ENCODE measurements at regions not wholly inside any gene's neighbourhood (a gene's known extent, or its start where the extent isn't known, plus 50 kb on each side); places are given as distances from the start of the nearest gene placed in this dataset.

DNA sequence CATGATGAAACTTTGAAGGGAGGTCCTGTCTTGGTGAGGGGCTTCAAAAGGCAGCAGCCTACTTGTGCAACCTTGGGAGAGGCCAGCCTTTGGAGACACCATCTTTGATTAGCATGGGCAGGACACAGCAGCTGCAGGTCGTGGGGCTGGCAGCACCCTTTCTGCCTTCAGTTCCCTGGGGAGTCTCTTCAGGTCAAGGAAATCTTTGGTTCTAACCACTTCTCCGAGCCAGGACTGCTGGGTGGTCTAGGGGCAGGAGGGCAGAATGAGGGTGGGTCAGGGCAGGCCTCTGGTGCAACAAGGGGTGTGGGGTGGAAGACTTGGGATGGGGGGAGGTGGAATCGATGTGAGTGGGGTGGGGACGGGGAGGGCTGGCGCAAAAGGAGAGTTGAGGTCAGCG lies 269.7 kb downstream of the FOXD2 start:
- no peaks in the 10 kb centered on the region for H4K20me1 ChIP-seq (ENCODE audit: insufficient read depth, low read length)
- no peak overlapping the region for H3K9ac ChIP-seq (ENCODE audit: low read length)
- H3K79me2 ChIP-seq (ENCODE audit: insufficient read depth, low read length): no peaks in the 10 kb centered on the region
- H3K27me3 ChIP-seq (ENCODE audit: insufficient read depth, low read length): 0 out of 2 replicates have a peak, but pooled peaks cover 3% of the 10 kb centered on the region
- H3K4me3 ChIP-seq (ENCODE audit: low read depth, low read length, poor library complexity, severe bottlenecking): no peak overlapping the region
- H2AFZ ChIP-seq (ENCODE audit: low read length): no peak overlapping the region
- no peak overlapping the region for H3K4me2 ChIP-seq (ENCODE audit: low read length)
- no peak for TF ChIP-seq EZH2 (IDR thresholded peaks at IDR 0.05; ENCODE audit: borderline replicate concordance, low read length)
- no peak for TF ChIP-seq CTCF (IDR thresholded peaks at IDR 0.05; ENCODE audit: low read length)
- H3K27ac ChIP-seq (ENCODE audit: low read depth, low read length, poor library complexity, severe bottlenecking): no peak overlapping the region
- no peaks in the 10 kb centered on the region for H3K9me3 ChIP-seq (ENCODE audit: low read length)
- H3F3A ChIP-seq (ENCODE audit: insufficient read depth, low read length): no peaks in the 10 kb centered on the region
- H3K36me3 ChIP-seq (ENCODE audit: insufficient read depth, low read length): no peaks in the 10 kb centered on the region
- H3K4me1 ChIP-seq (ENCODE audit: insufficient read depth, low read length, severe bottlenecking): no peaks in the 10 kb centered on the region
- H3K9me2 ChIP-seq (ENCODE audit: low read depth, low read length): no peaks in the 10 kb centered on the region

DNA sequence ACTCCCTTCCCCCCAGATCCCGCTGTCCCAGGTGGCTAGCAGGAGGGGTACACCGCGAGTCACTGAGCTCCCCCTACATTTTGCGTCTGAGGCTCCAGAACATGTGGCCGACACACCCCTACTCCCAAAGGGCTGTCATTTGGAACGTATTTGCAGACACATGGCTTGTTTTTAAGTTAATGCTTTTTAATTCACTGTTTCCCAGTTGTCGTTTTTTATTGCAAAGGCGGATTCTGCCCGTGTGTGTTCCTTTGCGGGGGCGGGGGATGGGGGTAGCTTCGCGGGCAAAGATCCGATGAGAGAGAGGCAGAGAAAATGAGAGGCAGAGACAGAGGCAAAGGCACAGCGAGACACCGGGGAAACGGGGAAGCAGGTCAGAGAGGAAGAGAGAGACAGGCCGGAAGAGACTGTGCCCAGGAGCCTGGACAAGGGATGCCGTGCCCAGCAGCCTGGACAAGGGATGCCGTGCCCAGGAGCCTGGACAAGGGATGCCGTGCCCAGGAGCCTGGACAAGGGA lies 270.2 kb downstream of the FOXD2 start:
- Histone ChIP-seq H3K79me2 (ENCODE audit: insufficient read depth, low read length) (no peaks in the 10 kb centered on the region), H3K27me3 (ENCODE audit: insufficient read depth, low read length) (0 out of 2 replicates have a peak, but pooled peaks cover 3% of the 10 kb centered on the region), H3K4me2 (ENCODE audit: low read length) (no peak overlapping the region), H3K9me2 (ENCODE audit: low read depth, low read length) (no peaks in the 10 kb centered on the region), H2AFZ (ENCODE audit: low read length) (no peak overlapping the region), H3K4me1 (ENCODE audit: insufficient read depth, low read length, severe bottlenecking) (no peaks in the 10 kb centered on the region), H3K36me3 (ENCODE audit: insufficient read depth, low read length) (no peaks in the 10 kb centered on the region), H4K20me1 (ENCODE audit: insufficient read depth, low read length) (no peaks in the 10 kb centered on the region), H3K9ac (ENCODE audit: low read length) (no peak overlapping the region), H3F3A (ENCODE audit: insufficient read depth, low read length) (no peaks in the 10 kb centered on the region), H3K4me3 (ENCODE audit: low read depth, low read length, poor library complexity, severe bottlenecking) (no peak overlapping the region), H3K9me3 (ENCODE audit: low read length) (no peaks in the 10 kb centered on the region), H3K27ac (ENCODE audit: low read depth, low read length, poor library complexity, severe bottlenecking) (no peak overlapping the region)
- TF ChIP-seq EZH2 (IDR thresholded peaks at IDR 0.05; ENCODE audit: borderline replicate concordance, low read length): no peak
- TF ChIP-seq CTCF (IDR thresholded peaks at IDR 0.05; ENCODE audit: low read length): no peak

GRCh38 chr1:47708658-47709018 lies 270.8 kb downstream of the FOXD2 start:
- Histone ChIP-seq H3K4me3 (ENCODE audit: low read depth, low read length, poor library complexity, severe bottlenecking) (no peak overlapping the region), H4K20me1 (ENCODE audit: insufficient read depth, low read length) (no peaks in the 10 kb centered on the region), H3K4me1 (ENCODE audit: insufficient read depth, low read length, severe bottlenecking) (no peaks in the 10 kb centered on the region), H3K4me2 (ENCODE audit: low read length) (no peak overlapping the region), H3F3A (ENCODE audit: insufficient read depth, low read length) (no peaks in the 10 kb centered on the region), H3K9ac (ENCODE audit: low read length) (no peak overlapping the region), H3K9me3 (ENCODE audit: low read length) (no peaks in the 10 kb centered on the region), H3K79me2 (ENCODE audit: insufficient read depth, low read length) (no peaks in the 10 kb centered on the region), H3K27ac (ENCODE audit: low read depth, low read length, poor library complexity, severe bottlenecking) (no peak overlapping the region), H3K36me3 (ENCODE audit: insufficient read depth, low read length) (no peaks in the 10 kb centered on the region), H2AFZ (ENCODE audit: low read length) (no peak overlapping the region), H3K27me3 (ENCODE audit: insufficient read depth, low read length) (0 out of 2 replicates have a peak, but pooled peaks cover 3% of the 10 kb centered on the region), H3K9me2 (ENCODE audit: low read depth, low read length) (no peaks in the 10 kb centered on the region)
- TF ChIP-seq EZH2 (IDR thresholded peaks at IDR 0.05; ENCODE audit: borderline replicate concordance, low read length) (no peak), CTCF (IDR thresholded peaks at IDR 0.05; ENCODE audit: low read length) (no peak)

Data from OCI-LY1 (cell line).